NCI-H526 (cell line): ENCODE measurements at regions not wholly inside any gene's neighbourhood (a gene's known extent, or its start where the extent isn't known, plus 50 kb on each side); places are given as distances from the start of the nearest gene placed in this dataset.

Source experiments
- DNase-seq, 2 experiments: peaks; one replicate each; lab custom pipeline; 2025; lab: John Stamatoyannopoulos, UW

DNA sequence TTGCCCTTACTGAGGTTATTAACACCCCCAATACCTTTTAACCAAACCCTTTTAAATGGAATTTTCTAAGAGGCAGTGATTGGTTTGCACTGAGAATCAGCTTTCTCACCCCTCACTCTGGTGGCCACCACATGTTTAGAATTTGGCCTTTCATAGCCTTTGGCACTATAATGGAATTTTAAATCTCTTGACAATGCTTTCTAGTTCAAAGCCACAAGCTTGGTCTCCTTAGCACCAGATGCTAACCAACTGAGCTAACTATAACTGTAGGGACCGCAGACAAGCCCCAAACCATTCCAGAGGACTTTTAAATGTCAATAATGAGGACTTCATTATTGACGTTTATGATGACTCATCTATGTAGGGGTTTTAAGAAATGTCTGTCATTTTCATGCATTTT, 238.7 kb upstream of the SNX7 start:
- DNase-seq: no peak

- DNase-seq: no peak
Observed at GRCh38 chr1:98421085-98421435, 240.5 kb upstream of the SNX7 start.

- no peak for DNase-seq
Observed at GRCh38 chr1:98420376-98421084, 241.0 kb upstream of the SNX7 start.

GRCh38 chr1:98417820-98418219, 243.7 kb upstream of the SNX7 start:
- no peak for DNase-seq

GRCh38 chr1:98410082-98410481, 251.4 kb upstream of the SNX7 start:
- no peak for DNase-seq

GRCh38 chr1:98406352-98407088, 255.0 kb upstream of the SNX7 start:
- DNase-seq: no peak

DNA sequence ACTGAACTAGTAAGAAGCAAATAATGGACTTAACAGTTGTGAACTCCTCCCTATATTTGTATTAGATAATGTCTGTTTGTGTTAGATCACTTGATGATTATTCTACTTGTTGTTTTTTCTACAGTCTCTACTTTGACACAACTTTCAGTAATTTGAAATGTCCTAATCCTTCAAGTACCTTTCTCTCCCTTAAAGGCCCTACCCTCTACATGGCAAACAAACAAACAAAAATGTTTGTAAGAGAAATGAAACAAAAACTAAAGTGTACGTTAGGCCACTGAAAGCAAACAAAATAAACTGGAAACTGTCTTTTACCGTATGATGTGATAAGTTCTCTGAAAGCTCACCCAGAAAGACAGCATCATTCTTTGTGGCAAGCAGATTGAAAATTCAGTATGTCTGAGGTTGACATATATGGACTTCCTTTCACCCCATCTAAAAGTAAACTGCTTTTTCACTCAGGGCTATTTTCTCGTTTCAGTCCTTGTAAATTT, 255.9 kb upstream of the SNX7 start:
- DNase-seq: no peak

GRCh38 chr1:98404866-98405265, 256.7 kb upstream of the SNX7 start:
- DNase-seq: no peak

GRCh38 chr1:98403963-98404480, 257.5 kb upstream of the SNX7 start:
- DNase-seq: no peak

DNA sequence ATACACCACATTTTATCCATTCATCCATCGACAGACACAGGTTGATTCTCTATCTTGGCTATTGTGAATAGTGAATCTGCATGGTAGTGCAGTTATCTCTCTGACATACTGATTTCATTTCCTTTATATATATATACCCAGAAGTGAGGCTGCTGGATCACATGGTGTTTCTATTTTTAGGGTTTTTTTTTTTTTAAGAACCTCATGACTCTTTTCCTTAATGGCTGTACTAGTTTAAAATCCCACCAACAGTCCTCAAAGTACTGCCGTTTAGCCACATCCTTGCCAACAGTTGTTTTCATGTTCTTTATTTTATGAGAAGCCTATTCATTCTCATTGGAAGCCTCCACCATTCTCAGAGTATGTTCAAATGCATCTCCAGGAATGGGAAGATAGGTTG, 258.7 kb upstream of the SNX7 start:
- no peak for DNase-seq

GRCh38 chr1:98400446-98400845, 261.1 kb upstream of the SNX7 start:
- no peak for DNase-seq

DNA sequence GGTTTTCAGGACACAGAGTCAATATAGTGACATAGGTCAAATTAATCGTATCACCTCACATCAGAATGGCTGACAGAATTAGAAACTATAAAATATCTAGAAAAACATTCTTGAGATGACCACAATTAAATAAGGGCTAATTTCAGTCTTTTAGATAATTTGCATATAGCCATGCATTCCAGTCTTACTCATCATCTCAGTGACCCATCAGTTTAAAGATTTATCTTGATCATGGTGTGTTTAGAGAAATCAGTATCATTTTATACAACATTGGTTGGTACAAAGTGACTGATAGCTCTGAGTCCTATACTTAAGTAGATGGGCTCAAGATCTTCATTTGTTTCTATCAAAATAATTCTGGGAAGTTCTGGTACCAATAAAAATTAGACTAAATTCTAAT, 262.3 kb upstream of the SNX7 start:
- DNase-seq: no peak

DNA sequence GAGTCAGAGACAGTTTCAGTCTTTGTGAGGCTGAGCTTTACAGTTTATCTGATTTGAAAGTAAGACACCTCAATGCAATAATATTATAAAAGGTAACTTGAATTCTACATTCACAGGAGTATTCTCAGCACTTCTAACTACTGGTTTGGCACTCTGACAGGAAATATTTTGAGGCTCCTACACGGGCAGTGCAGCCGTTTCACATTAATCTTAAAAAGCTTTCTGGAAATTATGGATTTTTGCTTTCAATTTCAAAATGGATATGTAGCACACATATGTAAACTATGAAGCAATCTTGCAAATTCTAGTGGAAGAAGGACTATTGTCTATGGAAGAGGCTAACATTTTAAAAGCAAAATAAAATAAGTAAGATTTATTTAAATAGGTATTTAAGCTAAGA, 262.9 kb upstream of the SNX7 start:
- no peak for DNase-seq

GRCh38 chr1:98398092-98398491, 263.4 kb upstream of the SNX7 start:
- no peak for DNase-seq

DNA sequence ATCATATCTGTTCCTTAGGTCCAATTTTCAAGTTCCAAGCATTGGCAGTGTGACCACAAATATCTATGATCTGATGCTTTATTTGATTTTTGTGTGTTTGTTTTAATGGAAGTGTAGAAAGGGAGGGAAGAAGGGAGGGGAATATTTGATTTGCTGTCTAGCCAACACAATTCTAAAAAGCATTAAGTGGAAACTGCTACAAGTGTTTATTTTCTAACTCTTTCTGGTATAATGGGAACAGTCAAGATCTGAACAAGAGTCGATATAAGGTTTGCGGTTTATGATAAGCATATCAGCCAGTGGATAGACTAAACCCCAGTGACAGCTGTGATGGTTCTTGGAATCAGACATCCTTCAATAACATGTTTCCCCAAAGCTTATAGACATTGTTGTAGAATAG, 267.8 kb upstream of the SNX7 start:
- no peak for DNase-seq

- DNase-seq: no peak
Observed at GRCh38 chr1:98391175-98391574, 270.3 kb upstream of the SNX7 start.

GRCh38 chr1:98389809-98390208, 271.7 kb upstream of the SNX7 start:
- DNase-seq: no peak

DNA sequence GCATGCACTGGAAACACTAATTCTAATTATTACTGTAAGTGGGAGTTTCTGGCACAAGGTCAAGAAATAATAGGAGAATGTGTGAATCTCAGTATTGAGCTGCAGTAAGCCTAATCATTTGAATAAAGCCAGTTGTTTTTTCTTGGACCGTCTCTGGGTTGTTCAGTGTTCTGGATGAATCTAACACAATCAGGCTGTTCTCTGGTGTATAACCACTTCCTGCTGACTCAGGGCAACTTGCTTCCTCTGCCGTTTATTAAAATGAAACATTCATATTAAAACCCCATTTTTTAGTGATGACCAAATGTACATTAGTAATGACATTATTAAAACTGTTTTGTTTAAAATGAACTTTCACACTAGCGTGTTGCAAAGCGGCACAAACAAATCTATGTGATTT, 273.1 kb upstream of the SNX7 start:
- no peak for DNase-seq

DNA sequence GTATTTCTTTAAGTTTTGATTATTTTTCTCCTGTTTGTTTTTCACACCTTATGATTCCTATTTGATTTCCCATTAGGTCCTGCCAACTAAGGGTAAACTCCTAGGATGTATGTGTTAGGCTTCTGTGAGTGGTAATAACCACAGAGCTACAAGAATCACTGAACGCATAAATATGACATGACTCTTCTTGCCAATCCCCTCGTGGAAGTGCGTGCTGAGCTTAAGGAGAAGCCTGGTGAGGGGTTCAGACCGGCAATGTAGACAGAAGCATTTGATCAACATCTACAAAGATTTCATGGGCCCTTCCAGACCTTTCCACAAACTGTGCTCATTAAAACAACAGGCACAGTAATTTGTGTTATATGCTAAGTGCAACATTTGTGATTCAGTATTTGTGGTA, 273.8 kb upstream of the SNX7 start:
- DNase-seq: no peak

- no peak for DNase-seq
Observed at GRCh38 chr1:98386675-98387440, 274.7 kb upstream of the SNX7 start.

GRCh38 chr1:98385652-98386051, 275.9 kb upstream of the SNX7 start:
- no peak for DNase-seq

GRCh38 chr1:98384461-98385141, 276.9 kb upstream of the SNX7 start:
- DNase-seq: no peak
